Panc1 (cell line): ENCODE measurements at regions not wholly inside any gene's neighbourhood (a gene's known extent, or its start where the extent isn't known, plus 50 kb on each side); places are given as distances from the start of the nearest gene placed in this dataset.

Experiments used
- ATAC-seq: fragments of 200-7000 bp; cut with Tn5 transposase; 2 replicates; pipeline ENCODE4 v1.9.1; 2020; ENCODE audit warnings: mild to moderate bottlenecking, moderate library complexity
- BruUV-seq: library from RNA; stranded (reverse); fragments of 400-500 nt; replicated peaks from 2 replicates; lab custom pipeline; 2021; lab: Mats Ljungman, UMichigan
- CTCF ChIA-PET: fragments of 300-600 bp; sonication (Branson Sonifier 250); formaldehyde crosslinking; loops from one replicate; lab custom pipeline; 2022; ENCODE audit warnings: antibody characterized with exemption; lab: Charles Lee
- POLR2A ChIA-PET: fragments of 300-600 bp; sonication (Branson Sonifier 250); formaldehyde crosslinking; loops from one replicate; lab custom pipeline; 2022; ENCODE audit warnings: antibody characterized with exemption; lab: Charles Lee
- DNase-seq: peaks from one replicate; pipeline ENCODE4 v3.0.0-alpha.2; 2010; ENCODE audit warnings: low read depth, low spot score
- H3K27ac ChIP-seq: 2 replicates; pipeline ENCODE4 v1.5.1; 2011; ENCODE audit warnings: mild to moderate bottlenecking, low read length, inconsistent platforms
- H3K27me3 ChIP-seq: fragments of 200-500 bp; sonication (Bioruptor generic); 2 replicates; pipeline ENCODE4 v1.6.0; 2014; ENCODE audit warnings: low read length, inconsistent platforms; ENCODE audit not compliant: control insufficient read depth, insufficient read depth
- H3K36me3 ChIP-seq: fragments of 200-500 bp; sonication (Bioruptor generic); 2 replicates; pipeline ENCODE4 v1.5.1; 2014; ENCODE audit warnings: inconsistent platforms, mild to moderate bottlenecking, low read length, moderate library complexity; ENCODE audit not compliant: control insufficient read depth, insufficient read depth
- H3K4me1 ChIP-seq: 2 replicates; pipeline ENCODE4 v1.5.1; 2011; ENCODE audit warnings: inconsistent platforms, mild to moderate bottlenecking, low read length, moderate library complexity; ENCODE audit not compliant: control insufficient read depth, insufficient read depth
- H3K4me3 ChIP-seq, 2 experiments: 2 replicates each; pipeline ENCODE4 v1.5.1; 2011 to 2012; ENCODE audit warnings: low read depth in 2 of 2, low read length in 2 of 2, mild to moderate bottlenecking in 2 of 2, inconsistent platforms in 1 of 2, moderate library complexity in 1 of 2
- H3K9me3 ChIP-seq: fragments of 200-500 bp; sonication (Bioruptor generic); 2 replicates; pipeline ENCODE4 v1.5.1; 2014; ENCODE audit warnings: low read depth, mild to moderate bottlenecking, inconsistent platforms, low read length, moderate library complexity; ENCODE audit not compliant: control insufficient read depth, insufficient read depth
- POLR2AphosphoS5 ChIP-seq: IDR thresholded peaks from 2 replicates; pipeline ENCODE4 v1.6.1; 2012; ENCODE audit warnings: mild to moderate bottlenecking, low read depth, low read length, moderate library complexity
- SIN3A ChIP-seq: IDR thresholded peaks from 2 replicates; pipeline ENCODE4 v1.6.1; 2012; ENCODE audit warnings: low read depth, mild to moderate bottlenecking, low read length, moderate library complexity, borderline replicate concordance; ENCODE audit not compliant: insufficient read depth
- TCF7L2 ChIP-seq: IDR thresholded peaks from 2 replicates; pipeline ENCODE4 v1.6.1; 2011; ENCODE audit warnings: mild to moderate bottlenecking, low read depth, low read length, inconsistent platforms
- in situ Hi-C: cut with HindIII; loops from 2 replicates; pipeline ENCODE4 v1.10.0; 2016; ENCODE audit warnings: low sequenced_read_pairs, low pct_unique_long_range_greater_than_20kb
- intact Hi-C: fragments of 100-400 bp; cut with micrococcal nuclease; formaldehyde crosslinking; loops from one replicate; pipeline ENCODE4 v1.10.0; 2022; ENCODE audit not compliant: unreplicated experiment
- TF ChIP-seq, protein P1 (sequence below): fragments of 450-650 bp; IDR thresholded peaks from 2 replicates; pipeline ENCODE4 v1.5.1; 2017; ENCODE audit warnings: mild to moderate bottlenecking
- TF ChIP-seq, protein P2 (sequence below), 2 experiments: IDR thresholded peaks; 2 replicates each; pipeline ENCODE4 v1.6.1; 2011 to 2012; ENCODE audit warnings: low read depth in 2 of 2, control low read depth in 1 of 2, low read length in 1 of 2, mild to moderate bottlenecking in 1 of 2, moderate library complexity in 1 of 2; ENCODE audit not compliant: insufficient read depth in 1 of 2

DNA sequence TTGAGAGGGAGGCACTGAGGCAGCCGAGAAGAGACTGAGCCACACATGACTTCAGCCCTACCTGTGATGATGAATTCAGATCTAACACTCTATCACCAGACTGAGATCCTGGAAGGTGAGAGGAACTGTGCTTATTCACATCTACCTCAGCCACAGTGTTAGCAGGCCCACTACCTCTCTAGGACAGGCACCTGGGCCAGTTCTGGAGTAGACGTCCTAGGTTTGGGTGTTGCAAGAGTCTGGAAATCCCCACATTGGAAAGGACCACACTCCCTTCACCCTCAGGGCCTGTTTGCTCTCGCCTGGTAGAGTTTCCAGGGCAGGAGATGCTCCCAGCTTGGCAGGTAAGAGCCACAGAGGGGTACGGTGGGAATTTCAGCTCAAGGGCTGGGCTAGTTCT, 113.8 kb upstream of the CCL21 start:
- Histone ChIP-seq H3K27me3 (peaks cover 2% of the 10 kb centered on the region; the same call in 1 of the 2 replicates), H3K4me1 (no peaks in the 10 kb centered on the region), H3K36me3 (no peaks in the 10 kb centered on the region), H3K4me3 (no peak overlapping the region), H3K27ac (no peak overlapping the region), H3K9me3 (no peaks in the 10 kb centered on the region)
- no peak for TF ChIP-seq SIN3A
- TF ChIP-seq, protein P1, sequence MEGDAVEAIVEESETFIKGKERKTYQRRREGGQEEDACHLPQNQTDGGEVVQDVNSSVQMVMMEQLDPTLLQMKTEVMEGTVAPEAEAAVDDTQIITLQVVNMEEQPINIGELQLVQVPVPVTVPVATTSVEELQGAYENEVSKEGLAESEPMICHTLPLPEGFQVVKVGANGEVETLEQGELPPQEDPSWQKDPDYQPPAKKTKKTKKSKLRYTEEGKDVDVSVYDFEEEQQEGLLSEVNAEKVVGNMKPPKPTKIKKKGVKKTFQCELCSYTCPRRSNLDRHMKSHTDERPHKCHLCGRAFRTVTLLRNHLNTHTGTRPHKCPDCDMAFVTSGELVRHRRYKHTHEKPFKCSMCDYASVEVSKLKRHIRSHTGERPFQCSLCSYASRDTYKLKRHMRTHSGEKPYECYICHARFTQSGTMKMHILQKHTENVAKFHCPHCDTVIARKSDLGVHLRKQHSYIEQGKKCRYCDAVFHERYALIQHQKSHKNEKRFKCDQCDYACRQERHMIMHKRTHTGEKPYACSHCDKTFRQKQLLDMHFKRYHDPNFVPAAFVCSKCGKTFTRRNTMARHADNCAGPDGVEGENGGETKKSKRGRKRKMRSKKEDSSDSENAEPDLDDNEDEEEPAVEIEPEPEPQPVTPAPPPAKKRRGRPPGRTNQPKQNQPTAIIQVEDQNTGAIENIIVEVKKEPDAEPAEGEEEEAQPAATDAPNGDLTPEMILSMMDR, result no peak
- no peak for TF ChIP-seq TCF7L2
- no TSS peak for BruUV-seq
- intact Hi-C loops, result no loop called here
- DNase-seq, result no peak
- CTCF ChIA-PET, result interaction anchor here (0.6 kb wide), 1 partner anchor 170 kb away, joined by 4 read pairs; no protein-coding TSS in a partner anchor
- no peak for ATAC-seq
- in situ Hi-C loops, result no loop called here
- POLR2A ChIA-PET, result no interaction called here

DNA sequence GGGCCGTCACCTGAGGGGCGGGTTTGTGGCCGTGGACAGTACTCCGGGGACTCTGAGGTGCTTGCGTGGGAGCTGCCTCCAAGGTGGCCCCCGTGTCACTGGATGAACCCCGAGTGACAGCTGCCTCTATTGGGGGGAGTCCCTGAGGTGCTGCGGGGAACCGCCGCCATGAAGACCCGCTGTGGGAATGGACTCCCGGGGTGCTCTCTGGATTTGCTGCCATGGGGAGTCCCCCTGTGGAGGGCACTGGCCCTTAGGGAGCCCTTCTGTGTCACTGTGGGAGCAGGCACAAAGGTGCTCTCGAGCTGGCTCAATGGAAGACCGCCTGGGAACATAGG, 100.2 kb upstream of the CCL21 start:
- ChIA-PET POLR2A (no interaction called here), CTCF (no interaction called here)
- no peak for TF ChIP-seq TCF7L2
- intact Hi-C loops (no loop called here), in situ Hi-C loops (no loop called here)
- DNase-seq (no peak), ATAC-seq (no peak)
- no peaks in the 10 kb centered on the region for H3K4me1 ChIP-seq
- 0 out of 2 replicates have a peak, but pooled peaks cover 5% of the 10 kb centered on the region for H3K9me3 ChIP-seq
- no TSS peak for BruUV-seq
- no peaks in the 10 kb centered on the region for H3K36me3 ChIP-seq
- no peak overlapping the region for H3K4me3 ChIP-seq
- H3K27ac ChIP-seq, result no peak overlapping the region
- peaks cover 15% of the 10 kb centered on the region; the same call in 1 of the 2 replicates for H3K27me3 ChIP-seq

DNA sequence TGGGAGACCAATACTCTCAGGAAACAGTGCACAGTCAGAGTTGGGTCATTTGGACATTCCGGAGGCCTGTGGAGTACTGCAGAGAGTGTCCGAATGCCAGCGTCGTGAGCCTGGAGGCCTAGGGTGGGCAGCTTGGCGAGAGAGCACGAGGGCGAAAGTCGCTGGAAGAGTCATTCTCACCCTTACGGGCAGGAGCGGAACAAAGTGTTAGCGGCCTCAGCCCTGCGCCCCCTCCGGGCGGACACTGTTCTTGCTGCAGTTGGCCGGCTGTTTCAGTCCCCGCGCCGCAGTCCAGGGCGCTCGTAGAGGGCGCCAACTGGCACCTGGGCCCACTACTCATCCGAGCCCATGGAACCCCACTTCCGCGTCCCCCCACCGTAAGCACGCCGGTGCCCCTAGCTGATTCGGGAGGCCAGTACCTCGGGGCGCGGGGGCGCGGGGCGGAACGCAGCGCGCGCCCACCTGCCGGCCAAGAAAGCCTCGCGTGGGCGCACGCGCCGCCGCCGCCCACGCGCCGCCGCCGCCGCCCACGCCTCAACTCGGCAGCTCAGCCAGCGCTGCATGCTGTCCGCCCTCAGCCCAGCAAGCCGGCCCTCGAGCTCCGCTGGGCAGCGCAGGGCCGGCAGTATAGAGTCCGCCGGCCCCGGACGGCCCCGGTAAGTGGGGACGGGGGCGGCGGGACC, 99.7 kb upstream of the CCL21 start:
- no peak overlapping the region for H3K27ac ChIP-seq
- ATAC-seq, result no peak
- no peak for DNase-seq
- intact Hi-C loops, result no loop called here
- BruUV-seq, result no TSS peak
- H3K27me3 ChIP-seq, result peaks cover 15% of the 10 kb centered on the region; the same call in 1 of the 2 replicates
- H3K4me1 ChIP-seq, result no peaks in the 10 kb centered on the region
- no peaks in the 10 kb centered on the region for H3K36me3 ChIP-seq
- POLR2A ChIA-PET, result no interaction called here
- H3K4me3 ChIP-seq, result no peak overlapping the region
- CTCF ChIA-PET, result no interaction called here
- H3K9me3 ChIP-seq, result 0 out of 2 replicates have a peak, but pooled peaks cover 5% of the 10 kb centered on the region
- TF ChIP-seq, protein P1, result no peak
- no peak for TF ChIP-seq SIN3A
- TF ChIP-seq, protein P2, sequence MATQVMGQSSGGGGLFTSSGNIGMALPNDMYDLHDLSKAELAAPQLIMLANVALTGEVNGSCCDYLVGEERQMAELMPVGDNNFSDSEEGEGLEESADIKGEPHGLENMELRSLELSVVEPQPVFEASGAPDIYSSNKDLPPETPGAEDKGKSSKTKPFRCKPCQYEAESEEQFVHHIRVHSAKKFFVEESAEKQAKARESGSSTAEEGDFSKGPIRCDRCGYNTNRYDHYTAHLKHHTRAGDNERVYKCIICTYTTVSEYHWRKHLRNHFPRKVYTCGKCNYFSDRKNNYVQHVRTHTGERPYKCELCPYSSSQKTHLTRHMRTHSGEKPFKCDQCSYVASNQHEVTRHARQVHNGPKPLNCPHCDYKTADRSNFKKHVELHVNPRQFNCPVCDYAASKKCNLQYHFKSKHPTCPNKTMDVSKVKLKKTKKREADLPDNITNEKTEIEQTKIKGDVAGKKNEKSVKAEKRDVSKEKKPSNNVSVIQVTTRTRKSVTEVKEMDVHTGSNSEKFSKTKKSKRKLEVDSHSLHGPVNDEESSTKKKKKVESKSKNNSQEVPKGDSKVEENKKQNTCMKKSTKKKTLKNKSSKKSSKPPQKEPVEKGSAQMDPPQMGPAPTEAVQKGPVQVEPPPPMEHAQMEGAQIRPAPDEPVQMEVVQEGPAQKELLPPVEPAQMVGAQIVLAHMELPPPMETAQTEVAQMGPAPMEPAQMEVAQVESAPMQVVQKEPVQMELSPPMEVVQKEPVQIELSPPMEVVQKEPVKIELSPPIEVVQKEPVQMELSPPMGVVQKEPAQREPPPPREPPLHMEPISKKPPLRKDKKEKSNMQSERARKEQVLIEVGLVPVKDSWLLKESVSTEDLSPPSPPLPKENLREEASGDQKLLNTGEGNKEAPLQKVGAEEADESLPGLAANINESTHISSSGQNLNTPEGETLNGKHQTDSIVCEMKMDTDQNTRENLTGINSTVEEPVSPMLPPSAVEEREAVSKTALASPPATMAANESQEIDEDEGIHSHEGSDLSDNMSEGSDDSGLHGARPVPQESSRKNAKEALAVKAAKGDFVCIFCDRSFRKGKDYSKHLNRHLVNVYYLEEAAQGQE (IDR thresholded peaks at IDR 0.05; ENCODE audit: insufficient read depth in 1 of 2, low read depth in 2 of 2, low read length in 1 of 2), result no peak
- TF ChIP-seq POLR2AphosphoS5, result no peak
- no peak for TF ChIP-seq TCF7L2
- in situ Hi-C loops, result no loop called here
